ENCODE measurements at regions not wholly inside any gene's neighbourhood (a gene's known extent, or its start where the extent isn't known, plus 50 kb on each side); places are given as distances from the start of the nearest gene placed in this dataset.

DNA sequence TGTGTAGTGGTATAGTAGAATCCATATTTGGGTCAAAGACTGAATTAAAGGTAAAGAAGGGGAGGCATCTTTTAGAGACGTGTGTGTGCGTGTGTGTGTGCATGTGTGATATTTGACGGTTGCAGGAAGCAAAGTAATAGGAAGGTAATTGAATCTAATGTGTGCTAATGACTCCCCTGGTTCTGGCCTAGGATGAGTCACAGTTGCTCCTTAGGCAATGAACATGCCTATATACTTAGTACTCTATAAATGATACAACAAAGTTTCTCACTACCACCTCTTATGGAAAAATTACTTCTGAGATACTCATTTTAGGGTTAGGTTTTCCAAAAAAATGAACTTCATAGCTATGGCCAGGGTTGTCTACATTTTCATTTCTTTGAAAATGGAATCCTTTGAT, 409.6 kb downstream of the GUCY1A2 start:
- H3F3A ChIP-seq (ENCODE audit: control insufficient read depth, insufficient read depth): no peaks in the 10 kb centered on the region
- no peak for TF ChIP-seq EZH2phosphoT487 (IDR thresholded peaks at IDR 0.05; ENCODE audit: borderline replicate concordance, low read length)
- TF ChIP-seq, protein P1, sequence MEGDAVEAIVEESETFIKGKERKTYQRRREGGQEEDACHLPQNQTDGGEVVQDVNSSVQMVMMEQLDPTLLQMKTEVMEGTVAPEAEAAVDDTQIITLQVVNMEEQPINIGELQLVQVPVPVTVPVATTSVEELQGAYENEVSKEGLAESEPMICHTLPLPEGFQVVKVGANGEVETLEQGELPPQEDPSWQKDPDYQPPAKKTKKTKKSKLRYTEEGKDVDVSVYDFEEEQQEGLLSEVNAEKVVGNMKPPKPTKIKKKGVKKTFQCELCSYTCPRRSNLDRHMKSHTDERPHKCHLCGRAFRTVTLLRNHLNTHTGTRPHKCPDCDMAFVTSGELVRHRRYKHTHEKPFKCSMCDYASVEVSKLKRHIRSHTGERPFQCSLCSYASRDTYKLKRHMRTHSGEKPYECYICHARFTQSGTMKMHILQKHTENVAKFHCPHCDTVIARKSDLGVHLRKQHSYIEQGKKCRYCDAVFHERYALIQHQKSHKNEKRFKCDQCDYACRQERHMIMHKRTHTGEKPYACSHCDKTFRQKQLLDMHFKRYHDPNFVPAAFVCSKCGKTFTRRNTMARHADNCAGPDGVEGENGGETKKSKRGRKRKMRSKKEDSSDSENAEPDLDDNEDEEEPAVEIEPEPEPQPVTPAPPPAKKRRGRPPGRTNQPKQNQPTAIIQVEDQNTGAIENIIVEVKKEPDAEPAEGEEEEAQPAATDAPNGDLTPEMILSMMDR (IDR thresholded peaks at IDR 0.05; ENCODE audit: low read depth, low read length, poor library complexity, severe bottlenecking): no peak
- H3K36me3 ChIP-seq (ENCODE audit: control insufficient read depth, low read length): no peaks in the 10 kb centered on the region
- H3K4me1 ChIP-seq (ENCODE audit: control insufficient read depth, low read length): no peaks in the 10 kb centered on the region
- no peaks in the 10 kb centered on the region; the same call in 1 of the 2 replicates for H3K9me2 ChIP-seq (replicated peaks; ENCODE audit: control insufficient read depth, low read length)
- no peak overlapping the region for H3K27ac ChIP-seq (ENCODE audit: low read depth, low read length)
- H3K27me3 ChIP-seq (ENCODE audit: control insufficient read depth, low read length): no peaks in the 10 kb centered on the region
- H3K4me3 ChIP-seq (ENCODE audit: low read length): no peak overlapping the region
- no peak overlapping the region for H3K4me2 ChIP-seq (ENCODE audit: low read length)
- H3K79me2 ChIP-seq (ENCODE audit: control insufficient read depth, low read length): no peaks in the 10 kb centered on the region
- H3K9me3 ChIP-seq (ENCODE audit: control insufficient read depth, insufficient read depth, low read length): no peaks in the 10 kb centered on the region
- H4K20me1 ChIP-seq (ENCODE audit: control insufficient read depth, insufficient read depth, low read depth, low read length): no peaks in the 10 kb centered on the region

DNA sequence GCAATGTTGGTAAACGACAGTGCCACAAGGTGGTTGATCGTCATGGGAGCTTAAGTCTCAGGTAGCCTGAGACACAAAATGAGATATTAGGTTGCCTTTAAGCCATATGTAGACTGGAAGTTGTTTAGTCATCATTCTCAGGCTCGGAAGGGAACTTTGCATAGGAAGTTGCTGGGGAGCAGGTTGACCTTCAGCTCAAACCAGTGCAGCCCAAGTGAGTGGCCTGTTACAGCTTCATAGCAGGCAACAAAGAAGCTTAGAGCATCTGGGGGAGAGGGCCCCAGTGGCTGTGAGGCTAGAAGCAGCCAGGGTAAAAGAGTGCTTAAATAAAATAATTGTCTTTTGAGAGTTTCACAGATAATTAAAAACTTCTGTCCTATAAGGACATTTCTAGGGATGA, 404.0 kb downstream of the GUCY1A2 start:
- H3K9me3 ChIP-seq (ENCODE audit: control insufficient read depth, insufficient read depth, low read length): no peaks in the 10 kb centered on the region
- no peaks in the 10 kb centered on the region for H4K20me1 ChIP-seq (ENCODE audit: control insufficient read depth, insufficient read depth, low read depth, low read length)
- H3K4me1 ChIP-seq (ENCODE audit: control insufficient read depth, low read length): no peaks in the 10 kb centered on the region

DNA sequence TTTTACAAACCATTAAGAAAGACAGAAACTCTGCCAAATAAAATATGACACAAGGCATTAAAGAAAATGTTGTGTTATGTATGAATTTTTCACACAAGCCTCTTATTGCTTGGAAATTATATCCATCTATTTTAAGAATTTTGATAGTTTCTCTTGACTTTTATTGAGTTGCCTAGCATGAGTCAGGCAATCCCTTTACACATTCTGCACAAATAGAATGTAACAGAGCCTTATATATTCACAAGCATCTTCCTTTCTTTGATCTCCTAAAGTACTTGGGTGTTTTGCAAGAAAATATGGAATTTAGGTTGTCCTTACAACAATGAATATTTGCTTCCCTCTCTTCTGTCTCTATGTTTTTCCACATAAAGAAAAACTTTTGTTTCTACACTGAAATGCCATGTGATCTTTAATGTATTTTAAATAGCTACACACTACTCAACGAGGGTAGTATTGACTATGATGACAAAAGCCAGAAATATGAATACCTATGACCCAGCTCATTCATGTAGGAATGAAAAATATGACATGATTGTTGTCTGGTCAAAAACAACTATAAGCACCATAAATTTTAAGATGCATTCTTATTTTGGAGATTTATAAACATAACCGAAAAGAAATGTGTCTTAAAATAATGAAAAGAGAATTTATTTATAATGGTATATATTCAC, 398.8 kb downstream of the GUCY1A2 start:
- Histone ChIP-seq H3K4me2 (ENCODE audit: low read length) (no peak overlapping the region), H3K4me1 (ENCODE audit: control insufficient read depth, low read length) (no peaks in the 10 kb centered on the region), H3K27ac (ENCODE audit: low read depth, low read length) (no peak overlapping the region), H3K79me2 (ENCODE audit: control insufficient read depth, low read length) (no peaks in the 10 kb centered on the region), H3K9me2 (replicated peaks; ENCODE audit: control insufficient read depth, low read length) (no peaks in the 10 kb centered on the region), H3K36me3 (ENCODE audit: control insufficient read depth, low read length) (no peaks in the 10 kb centered on the region), H4K20me1 (ENCODE audit: control insufficient read depth, insufficient read depth, low read depth, low read length) (no peaks in the 10 kb centered on the region), H3K9me3 (ENCODE audit: control insufficient read depth, insufficient read depth, low read length) (no peaks in the 10 kb centered on the region), H3K27me3 (ENCODE audit: control insufficient read depth, low read length) (no peaks in the 10 kb centered on the region), H3K4me3 (ENCODE audit: low read length) (no peak overlapping the region), H3F3A (ENCODE audit: control insufficient read depth, insufficient read depth) (no peaks in the 10 kb centered on the region)
- TF ChIP-seq, protein P1 (IDR thresholded peaks at IDR 0.05; ENCODE audit: low read depth, low read length, poor library complexity, severe bottlenecking): no peak
- TF ChIP-seq EZH2phosphoT487 (IDR thresholded peaks at IDR 0.05; ENCODE audit: borderline replicate concordance, low read length): no peak

More for the DNA sequence above, 404.0 kb downstream of the GUCY1A2 start:
- no peaks in the 10 kb centered on the region for H3K79me2 ChIP-seq (ENCODE audit: control insufficient read depth, low read length)
- no peak overlapping the region for H3K4me3 ChIP-seq (ENCODE audit: low read length)
- TF ChIP-seq, protein P1 (IDR thresholded peaks at IDR 0.05; ENCODE audit: low read depth, low read length, poor library complexity, severe bottlenecking): no peak
- TF ChIP-seq EZH2phosphoT487 (IDR thresholded peaks at IDR 0.05; ENCODE audit: borderline replicate concordance, low read length): no peak
- H3K9me2 ChIP-seq (replicated peaks; ENCODE audit: control insufficient read depth, low read length): no peaks in the 10 kb centered on the region
- H3K4me2 ChIP-seq (ENCODE audit: low read length): no peak overlapping the region
- H3K27ac ChIP-seq (ENCODE audit: low read depth, low read length): no peak overlapping the region
- no peaks in the 10 kb centered on the region for H3K36me3 ChIP-seq (ENCODE audit: control insufficient read depth, low read length)
- H3K27me3 ChIP-seq (ENCODE audit: control insufficient read depth, low read length): no peaks in the 10 kb centered on the region
- H3F3A ChIP-seq (ENCODE audit: control insufficient read depth, insufficient read depth): no peaks in the 10 kb centered on the region
